Stimulated activated CD8-positive, alpha-beta memory T cell treated with anti-CD3 and anti-CD28 coated beads, Interleukin-4, amount 100 ng/mL, for 4 hours (primary cell): ENCODE measurements at regions not wholly inside any gene's neighbourhood (a gene's known extent, or its start where the extent isn't known, plus 50 kb on each side); places are given as distances from the start of the nearest gene placed in this dataset.

Experiments
- DNase-seq, 2 donors: peaks; one replicate each; pipeline ENCODE4 v3.0.0-alpha.2; 2020; ENCODE audit warnings: low read depth in 2 of 2, low spot score in 1 of 2

GRCh38 chr11:37558619-37559210 lies 960.7 kb upstream of the RAG2 start:
- no peak for DNase-seq

- no peak for DNase-seq
Measured at GRCh38 chr11:37557990-37558389, 960.0 kb upstream of the RAG2 start.

- no peak for DNase-seq
Measured at GRCh38 chr11:37552284-37552683, 954.2 kb upstream of the RAG2 start.

- no peak for DNase-seq
Measured at GRCh38 chr11:37544491-37544890, 946.5 kb upstream of the RAG2 start.

- DNase-seq: no peak
Measured at GRCh38 chr11:37533830-37534229, 935.8 kb upstream of the RAG2 start.

- no peak for DNase-seq
Measured at GRCh38 chr11:37533087-37533486, 935.1 kb upstream of the RAG2 start.

GRCh38 chr11:37532271-37532670 lies 934.2 kb upstream of the RAG2 start:
- DNase-seq: no peak

GRCh38 chr11:37527545-37527944 lies 929.5 kb upstream of the RAG2 start:
- DNase-seq: no peak

GRCh38 chr11:37525336-37525735 lies 927.3 kb upstream of the RAG2 start:
- no peak for DNase-seq

- DNase-seq: no peak
Measured at GRCh38 chr11:37519781-37520180, 921.7 kb upstream of the RAG2 start.

- no peak for DNase-seq
Measured at GRCh38 chr11:37512156-37512780, 914.2 kb upstream of the RAG2 start.

- no peak for DNase-seq
Measured at GRCh38 chr11:37511425-37511933, 913.4 kb upstream of the RAG2 start.

- no peak for DNase-seq
Measured at GRCh38 chr11:37509506-37509905, 911.5 kb upstream of the RAG2 start.

GRCh38 chr11:37506531-37506930 lies 908.5 kb upstream of the RAG2 start:
- no peak for DNase-seq

- no peak for DNase-seq
Measured at GRCh38 chr11:37505406-37505805, 907.4 kb upstream of the RAG2 start.

- no peak for DNase-seq
Measured at GRCh38 chr11:37504921-37505320, 906.9 kb upstream of the RAG2 start.

- DNase-seq: no peak
Measured at GRCh38 chr11:37504060-37504611, 906.1 kb upstream of the RAG2 start.

- no peak for DNase-seq
Measured at GRCh38 chr11:37503411-37504059, 905.5 kb upstream of the RAG2 start.

GRCh38 chr11:37502202-37502601 lies 904.2 kb upstream of the RAG2 start:
- DNase-seq: no peak

- DNase-seq: no peak
Measured at GRCh38 chr11:37500425-37500824, 902.4 kb upstream of the RAG2 start.

GRCh38 chr11:37497326-37497725 lies 899.3 kb upstream of the RAG2 start:
- no peak for DNase-seq

GRCh38 chr11:37496201-37496600 lies 898.2 kb upstream of the RAG2 start:
- DNase-seq: no peak
